T47D (cell line): ENCODE measurements at regions not wholly inside any gene's neighbourhood (a gene's known extent, or its start where the extent isn't known, plus 50 kb on each side); places are given as distances from the start of the nearest gene placed in this dataset.

Source experiments
- DNase-seq, 2 experiments: peaks; one replicate each; pipeline versions ENCODE4 v3.0.0 to v3.0.0-alpha.2; 2011 to 2012; ENCODE audit warnings: low read depth in 1 of 2, low spot score in 1 of 2
- JUND ChIP-seq: IDR thresholded peaks from 2 replicates; pipeline ENCODE4 v1.6.1; 2012; ENCODE audit warnings: low read depth
- in situ Hi-C: cut with HindIII; loops from 2 replicates; pipeline ENCODE4 v1.10.0; 2016; ENCODE audit warnings: low sequenced_read_pairs, low pct_unique_long_range_greater_than_20kb

DNA sequence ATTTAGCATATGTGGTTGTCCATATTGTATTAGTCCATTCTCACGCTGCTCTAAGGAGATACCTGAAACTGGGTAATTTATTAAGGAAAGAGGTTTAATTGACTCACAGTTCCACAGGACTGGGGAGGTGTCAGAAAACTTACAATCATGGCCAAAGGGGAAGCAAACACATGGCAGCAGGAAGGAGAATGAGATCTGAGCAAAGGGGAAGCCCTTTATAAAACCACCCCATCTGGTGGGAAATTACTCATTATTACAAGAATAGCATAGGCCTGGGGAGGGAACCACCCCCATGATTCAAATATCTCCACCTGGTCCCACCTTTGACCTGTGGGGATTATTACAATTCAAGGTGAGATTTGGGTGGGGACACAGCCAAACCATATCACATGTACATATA is 122.6 kb upstream of the ANK2 start:
- DNase-seq: no peak
- in situ Hi-C loops: no loop called here
- no peak for TF ChIP-seq JUND

- TF ChIP-seq JUND: no peak
- in situ Hi-C loops: no loop called here
- DNase-seq: no peak
These were observed 121.9 kb upstream of the ANK2 start for GRCh38 chr4:112927544-112927943.

- no peak for DNase-seq
- TF ChIP-seq JUND: no peak
- in situ Hi-C loops: no loop called here
These were observed 118.5 kb upstream of the ANK2 start for GRCh38 chr4:112931001-112931400.

DNA sequence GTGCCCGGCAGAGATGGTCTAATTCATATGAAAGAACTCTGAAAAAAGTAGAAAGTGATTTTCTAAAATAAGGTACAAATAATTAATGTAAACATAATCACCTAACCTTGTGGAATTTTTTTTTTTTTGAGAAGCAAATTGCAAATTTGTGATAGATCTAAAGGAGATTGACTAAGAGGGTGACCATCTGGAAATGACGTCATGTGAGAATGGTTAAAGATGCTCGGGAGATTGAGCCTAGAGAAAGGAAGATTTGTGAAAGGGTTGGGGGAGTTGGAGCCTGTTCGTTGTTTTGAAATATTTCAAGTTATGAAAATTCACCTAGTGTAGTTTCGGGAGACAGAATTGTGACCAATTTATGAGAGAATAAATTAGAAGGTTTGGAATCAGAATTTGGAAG is 115.7 kb upstream of the ANK2 start:
- in situ Hi-C loops: no loop called here
- DNase-seq: no peak

GRCh38 chr4:112938461-112939058 is 110.9 kb upstream of the ANK2 start:
- TF ChIP-seq JUND: no peak
- peak; percentile 14 to 54 for DNase-seq
- in situ Hi-C loops: no loop called here

More for the DNA sequence above, 115.7 kb upstream of the ANK2 start:
- no peak for TF ChIP-seq JUND

GRCh38 chr4:112939901-112940300 is 109.6 kb upstream of the ANK2 start:
- in situ Hi-C loops: no loop called here
- TF ChIP-seq JUND: no peak
- no peak for DNase-seq

DNA sequence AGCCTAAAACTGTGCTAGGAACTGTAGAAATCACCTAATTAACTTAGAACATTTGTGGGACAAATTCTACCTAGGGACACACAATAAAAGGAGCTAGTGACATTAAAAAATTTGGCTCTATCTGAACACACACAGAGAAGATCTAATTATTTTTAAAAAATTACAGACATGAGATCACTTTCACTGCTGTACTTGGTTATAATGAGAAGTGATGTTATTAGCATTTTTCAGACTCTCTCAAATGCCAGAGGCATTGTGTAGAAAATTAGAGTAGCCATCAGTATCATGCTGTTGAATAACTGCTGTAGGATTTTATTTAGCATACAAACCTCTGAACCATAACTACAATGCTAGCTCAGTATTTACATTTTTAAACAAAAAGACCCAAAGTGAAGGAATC is 109.1 kb upstream of the ANK2 start:
- in situ Hi-C loops: no loop called here
- no peak for TF ChIP-seq JUND
- DNase-seq: no peak

- no peak for TF ChIP-seq JUND
- peak in 1 of 2 experiments; percentile 16 for DNase-seq
- in situ Hi-C loops: no loop called here
These were observed 107.4 kb upstream of the ANK2 start for GRCh38 chr4:112942077-112942476.

DNA sequence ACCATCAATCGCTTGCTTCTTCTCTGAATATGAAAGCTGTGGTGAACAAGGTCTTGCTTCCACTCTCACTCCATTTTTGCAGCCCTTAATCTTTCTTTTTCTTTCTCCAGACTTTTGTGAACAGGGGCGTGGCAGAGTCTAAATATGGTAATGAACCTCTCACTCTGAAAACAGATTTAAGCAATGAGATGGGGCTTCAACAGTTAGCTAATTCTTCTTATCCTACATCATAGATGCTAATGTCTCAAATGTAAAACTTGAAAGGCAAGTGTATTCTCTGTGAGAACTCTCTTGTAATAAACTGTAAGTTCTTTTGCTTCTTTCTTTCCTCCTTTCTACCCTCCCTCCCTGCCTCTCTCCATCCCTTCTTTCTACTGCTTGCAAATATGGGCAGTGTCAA is 106.5 kb upstream of the ANK2 start:
- DNase-seq: no peak
- in situ Hi-C loops: no loop called here

DNA sequence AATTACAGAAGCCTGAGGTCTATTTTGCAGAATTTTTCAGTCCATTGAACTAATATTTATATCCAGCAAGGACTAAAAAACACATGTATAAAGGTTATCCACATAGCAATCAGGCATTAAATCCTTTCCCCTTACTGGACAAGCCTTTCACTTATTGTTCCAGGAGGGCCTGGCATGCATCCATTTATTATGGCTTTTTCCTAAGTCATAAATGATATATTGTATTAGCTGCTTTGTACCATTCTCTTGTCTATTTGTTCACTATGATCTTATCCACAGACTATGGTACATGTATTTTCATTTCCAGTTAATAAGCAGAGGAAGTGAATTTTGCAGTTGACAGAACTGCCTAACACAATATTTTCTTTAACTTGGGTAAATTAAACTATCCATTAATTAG is 105.4 kb upstream of the ANK2 start:
- in situ Hi-C loops: no loop called here
- DNase-seq: no peak
- no peak for TF ChIP-seq JUND

More for the DNA sequence above, 106.5 kb upstream of the ANK2 start:
- TF ChIP-seq JUND: no peak

DNA sequence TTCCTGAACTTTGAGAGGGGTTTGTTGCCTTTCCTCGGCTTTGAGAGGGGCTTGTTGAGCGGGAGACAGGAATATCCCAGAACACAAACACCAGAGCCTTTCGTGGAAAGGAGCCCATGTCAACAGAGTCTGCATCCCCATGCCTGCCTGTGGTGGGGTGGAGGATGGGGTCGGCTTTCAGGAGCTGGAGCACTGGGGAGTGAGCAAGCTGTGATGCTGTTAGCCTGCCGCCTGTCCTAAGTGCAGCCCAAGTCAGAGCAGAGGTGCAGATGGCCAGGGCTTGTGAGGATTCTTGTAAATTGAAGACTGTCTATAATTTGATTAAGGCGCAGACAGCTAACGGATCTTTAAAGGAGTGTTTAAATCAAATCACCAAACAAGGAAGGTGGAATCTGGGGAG is 103.3 kb upstream of the ANK2 start:
- in situ Hi-C loops: no loop called here

GRCh38 chr4:112947616-112948015 is 101.8 kb upstream of the ANK2 start:
- DNase-seq: no peak
- no peak for TF ChIP-seq JUND
- in situ Hi-C loops: no loop called here

More for the DNA sequence above, 103.3 kb upstream of the ANK2 start:
- no peak for TF ChIP-seq JUND
- no peak for DNase-seq

DNA sequence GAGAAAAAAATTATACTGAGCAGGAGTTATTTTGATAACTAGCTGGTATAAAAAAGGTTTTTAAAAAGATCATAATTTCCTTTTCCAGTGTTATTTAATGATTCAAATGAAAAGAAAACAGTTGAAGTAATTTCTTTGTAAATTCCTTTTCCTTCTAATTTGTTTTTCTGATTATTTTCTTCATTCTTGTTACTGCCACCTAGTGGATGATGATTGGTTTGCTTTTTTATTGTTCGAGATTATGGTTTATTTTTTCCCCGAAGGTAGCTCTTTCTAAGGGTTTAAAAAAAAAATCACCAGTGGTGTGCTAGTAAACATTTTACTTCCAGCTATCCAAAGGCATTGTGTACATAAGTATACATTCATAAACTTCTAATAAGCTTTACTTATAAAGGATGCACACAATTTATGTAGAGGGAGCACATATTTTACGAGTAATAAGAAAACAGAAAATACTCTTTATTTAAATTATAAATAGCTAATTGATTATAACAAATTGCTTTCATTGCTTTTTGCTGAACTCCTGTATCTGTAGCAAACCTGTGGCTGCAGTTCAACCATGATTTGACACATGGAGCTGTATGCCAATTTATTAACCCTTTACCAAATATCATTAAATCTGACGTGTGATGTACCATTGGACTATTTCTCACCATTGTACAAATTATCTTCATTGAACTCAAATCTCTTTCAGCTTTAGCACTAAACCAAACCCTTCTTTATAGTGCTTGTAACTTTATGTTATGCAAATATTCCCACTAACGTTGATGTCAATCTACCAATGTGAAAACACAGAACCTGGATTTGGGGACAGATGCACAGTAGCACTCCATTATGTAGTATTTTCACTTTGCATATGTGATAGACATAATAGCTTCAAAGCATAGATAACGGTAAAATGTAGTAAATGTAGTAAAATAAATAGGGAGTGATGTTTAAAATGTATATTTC is 97.8 kb upstream of the ANK2 start:
- in situ Hi-C loops: no loop called here
- peak in 1 of 2 experiments; percentile 5 for DNase-seq
- TF ChIP-seq JUND: no peak
